ENCODE measurements at regions not wholly inside any gene's neighbourhood (a gene's known extent, or its start where the extent isn't known, plus 50 kb on each side); places are given as distances from the start of the nearest gene placed in this dataset.

DNA sequence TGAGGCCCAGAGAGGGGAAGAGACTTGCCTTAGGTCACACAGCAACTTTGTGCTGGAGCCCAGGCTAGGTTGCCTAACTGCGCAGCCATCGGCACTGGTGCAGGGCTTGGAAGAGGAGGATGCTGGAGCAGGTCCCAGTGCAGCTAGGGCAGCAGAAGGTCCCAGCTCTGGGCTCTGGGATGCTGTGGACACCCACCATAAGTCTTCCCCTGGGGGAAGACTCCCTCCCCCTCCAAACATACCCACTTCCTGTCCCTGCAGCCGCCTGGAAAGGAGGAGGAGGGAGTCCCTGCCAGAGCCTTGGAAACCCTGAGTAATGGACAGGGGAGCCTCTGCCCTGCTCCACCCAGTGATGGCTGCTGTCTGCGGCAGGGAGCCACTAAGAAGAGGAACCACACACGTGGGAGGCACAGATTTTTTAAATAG is 93.6 kb downstream of the NCR2 start:
- DNase-seq (ENCODE audit: low read depth in 2 of 2), result peak in 1 of 2 donors; percentile 12

GRCh38 chr6:41429506-41430504 is 94.4 kb downstream of the NCR2 start:
- no peak for DNase-seq (ENCODE audit: low read depth in 2 of 2)

DNA sequence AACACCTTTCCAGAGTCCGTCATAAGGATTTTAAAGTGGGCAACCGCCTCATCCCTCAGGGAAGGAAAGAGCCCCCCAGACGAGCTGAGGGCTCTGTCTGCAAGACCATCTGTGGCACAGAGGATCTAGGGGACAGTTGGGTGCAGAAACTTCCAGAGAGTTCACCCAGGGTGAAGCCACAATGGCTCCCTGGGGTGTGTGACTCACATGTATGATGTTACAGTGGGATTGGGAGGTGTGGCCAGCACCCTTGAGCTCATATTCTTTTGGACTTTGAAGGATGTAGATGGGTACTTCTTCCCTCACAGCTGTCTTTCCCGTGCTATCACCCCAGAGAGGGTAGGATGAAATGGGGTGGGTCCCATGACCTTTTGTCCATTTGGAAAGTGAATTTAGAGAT is 95.5 kb downstream of the NCR2 start:
- no peak for DNase-seq (ENCODE audit: low read depth in 2 of 2)

GRCh38 chr6:41432280-41432679 is 96.9 kb downstream of the NCR2 start:
- no peak for DNase-seq (ENCODE audit: low read depth in 2 of 2)

DNA sequence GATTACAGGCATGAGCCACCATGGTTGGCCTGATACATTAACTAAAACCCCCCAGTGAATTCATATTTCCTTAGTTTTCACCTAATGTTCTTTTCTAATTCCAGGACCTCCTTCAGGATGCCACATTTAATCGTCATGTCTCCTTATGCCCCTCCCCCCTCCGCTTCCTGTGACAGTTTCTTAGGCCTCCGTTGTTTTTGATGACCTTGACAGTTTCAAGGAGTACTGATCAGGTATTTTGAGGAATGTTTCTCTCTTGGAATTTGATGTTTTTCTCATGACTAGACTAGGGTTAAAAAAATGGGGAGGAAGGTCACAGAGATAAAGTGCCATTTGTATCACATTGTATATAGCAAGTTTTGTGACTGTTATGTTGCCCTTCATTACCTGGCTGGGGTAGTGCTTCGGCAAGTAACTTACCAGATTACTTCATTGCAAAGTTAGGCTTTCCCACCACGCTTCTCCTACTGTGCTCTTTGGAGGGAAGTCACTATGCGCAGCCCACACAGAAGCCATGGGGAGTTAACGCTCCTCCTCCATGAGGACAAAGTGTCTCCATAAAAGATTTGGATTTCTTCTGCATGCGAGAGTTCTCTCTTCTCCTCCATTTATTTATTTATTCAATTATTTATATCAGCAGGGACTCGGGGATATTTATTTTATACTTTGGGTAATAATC is 99.5 kb downstream of the NCR2 start:
- DNase-seq (ENCODE audit: low read depth in 2 of 2), result no peak

DNA sequence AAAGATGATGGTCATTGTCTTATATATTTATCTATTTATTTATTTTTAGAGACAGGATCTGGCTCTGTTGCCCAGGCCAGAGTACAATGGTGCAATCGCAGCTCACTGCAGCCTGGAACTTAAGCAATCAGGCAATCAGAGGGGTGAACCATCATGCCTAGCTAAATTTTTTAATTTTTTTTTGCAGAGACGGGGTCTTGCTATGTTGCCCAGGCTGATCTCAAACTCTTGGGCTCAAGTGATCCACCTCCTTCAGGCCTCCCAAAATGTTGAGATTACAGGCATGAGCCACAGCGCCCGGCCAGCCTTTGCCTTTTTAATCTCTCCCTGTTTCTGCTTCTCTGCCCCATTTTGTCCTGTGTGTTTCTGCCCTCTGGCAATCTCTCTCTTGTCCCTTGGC is 102.2 kb downstream of the NCR2 start:
- no peak for DNase-seq (ENCODE audit: low read depth in 2 of 2)

DNA sequence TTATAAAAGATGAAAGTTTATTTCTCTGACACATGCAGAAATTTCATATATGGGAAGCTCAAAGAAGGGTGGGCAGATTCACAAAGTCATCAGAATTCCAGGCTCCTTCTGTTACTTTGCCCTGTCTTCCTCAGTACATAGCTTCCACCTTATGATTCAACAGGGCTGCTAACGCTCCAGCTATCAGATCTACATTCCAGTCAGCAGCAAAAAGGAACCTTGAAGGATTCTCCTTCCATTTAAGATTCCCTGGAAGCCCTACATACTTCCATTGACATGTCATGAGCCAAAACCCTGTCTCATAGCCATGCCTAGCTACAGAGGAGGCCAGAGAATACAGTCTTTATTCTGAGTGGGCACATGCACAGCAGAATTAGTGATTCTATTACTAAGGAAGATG is 103.3 kb downstream of the NCR2 start:
- DNase-seq (ENCODE audit: low read depth in 2 of 2), result no peak

DNA sequence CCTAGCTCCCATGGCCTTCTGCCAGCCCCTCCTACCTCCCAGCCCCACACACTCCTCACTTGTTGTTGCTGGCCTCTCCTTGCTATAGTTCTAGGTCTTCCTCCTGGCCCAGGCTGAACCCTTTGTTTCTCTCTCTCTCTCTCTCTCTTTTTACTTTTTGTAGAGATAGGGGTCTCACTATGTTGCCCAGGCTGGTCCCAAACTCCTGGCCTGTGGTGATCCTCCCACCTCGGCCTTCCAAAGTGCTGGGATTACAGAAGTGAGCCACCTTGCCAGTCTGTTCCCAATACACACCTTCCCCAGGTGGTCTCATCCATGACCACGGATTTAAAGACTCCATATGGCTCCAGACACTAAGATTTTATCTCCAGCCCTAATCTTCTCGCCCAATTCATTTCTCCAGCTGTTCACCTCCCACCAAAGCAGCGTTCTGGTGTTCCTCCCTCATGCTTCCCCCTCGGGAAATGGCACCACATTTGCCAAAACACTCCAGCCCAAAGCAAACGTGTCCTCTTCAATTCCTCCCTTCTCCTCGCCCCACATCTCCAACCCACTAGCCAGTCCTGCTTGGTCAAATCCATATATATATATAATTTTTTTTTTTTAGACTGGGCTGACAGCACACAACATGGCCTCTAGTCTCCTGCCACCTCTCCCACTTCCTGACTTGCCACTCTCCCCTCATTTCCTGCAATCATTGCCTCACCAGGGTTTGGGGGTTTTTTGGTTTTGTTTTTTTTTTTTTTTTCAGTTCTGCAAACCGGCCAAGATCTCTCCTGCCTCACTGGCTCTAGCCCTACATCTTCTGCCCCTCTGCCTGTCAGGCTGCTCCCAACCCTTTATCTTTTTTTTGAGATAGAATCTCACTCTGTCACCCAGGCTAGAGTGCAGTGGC is 104.4 kb downstream of the NCR2 start:
- DNase-seq (ENCODE audit: low read depth in 2 of 2), result no peak

DNA sequence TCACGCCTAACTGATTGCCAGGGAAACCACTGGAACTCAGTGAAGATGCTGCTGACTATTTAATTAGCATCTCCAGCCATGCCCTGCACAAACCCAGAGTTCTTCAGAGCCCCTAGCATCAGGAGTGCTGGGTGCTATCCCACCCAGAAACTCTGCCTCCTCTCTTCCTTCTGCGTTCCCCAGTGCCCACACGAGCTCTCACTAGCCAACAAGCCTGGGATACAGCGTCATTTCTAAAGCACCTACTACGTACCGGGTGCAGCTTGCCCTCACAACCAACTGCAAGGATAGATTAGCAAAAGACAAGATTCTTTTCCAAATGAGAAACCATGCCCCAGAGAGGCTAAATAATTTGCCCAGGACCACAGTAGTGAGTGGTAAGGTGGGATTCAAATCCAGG is 105.2 kb upstream of the FOXP4 start:
- no peak for DNase-seq (ENCODE audit: low read depth in 2 of 2)

GRCh38 chr6:41441598-41442351 is 104.4 kb upstream of the FOXP4 start:
- no peak for DNase-seq (ENCODE audit: low read depth in 2 of 2)

DNA sequence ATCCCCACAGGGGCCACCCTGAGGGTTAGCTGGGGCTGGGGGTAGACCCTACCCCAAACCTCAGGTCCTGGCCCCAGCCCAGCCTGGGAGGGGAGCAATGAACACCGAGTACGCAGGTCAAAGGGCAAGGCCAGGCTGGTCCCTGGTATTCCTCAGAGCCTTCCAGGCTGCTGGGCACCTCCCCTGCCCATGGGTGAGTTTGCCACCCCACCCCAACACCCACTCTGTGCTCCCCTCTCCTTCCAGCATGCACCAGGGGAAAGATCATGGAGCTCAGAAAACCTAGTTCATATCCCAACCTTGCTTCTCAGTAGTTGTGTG is 103.9 kb upstream of the FOXP4 start:
- DNase-seq (ENCODE audit: low read depth in 2 of 2), result no peak

DNA sequence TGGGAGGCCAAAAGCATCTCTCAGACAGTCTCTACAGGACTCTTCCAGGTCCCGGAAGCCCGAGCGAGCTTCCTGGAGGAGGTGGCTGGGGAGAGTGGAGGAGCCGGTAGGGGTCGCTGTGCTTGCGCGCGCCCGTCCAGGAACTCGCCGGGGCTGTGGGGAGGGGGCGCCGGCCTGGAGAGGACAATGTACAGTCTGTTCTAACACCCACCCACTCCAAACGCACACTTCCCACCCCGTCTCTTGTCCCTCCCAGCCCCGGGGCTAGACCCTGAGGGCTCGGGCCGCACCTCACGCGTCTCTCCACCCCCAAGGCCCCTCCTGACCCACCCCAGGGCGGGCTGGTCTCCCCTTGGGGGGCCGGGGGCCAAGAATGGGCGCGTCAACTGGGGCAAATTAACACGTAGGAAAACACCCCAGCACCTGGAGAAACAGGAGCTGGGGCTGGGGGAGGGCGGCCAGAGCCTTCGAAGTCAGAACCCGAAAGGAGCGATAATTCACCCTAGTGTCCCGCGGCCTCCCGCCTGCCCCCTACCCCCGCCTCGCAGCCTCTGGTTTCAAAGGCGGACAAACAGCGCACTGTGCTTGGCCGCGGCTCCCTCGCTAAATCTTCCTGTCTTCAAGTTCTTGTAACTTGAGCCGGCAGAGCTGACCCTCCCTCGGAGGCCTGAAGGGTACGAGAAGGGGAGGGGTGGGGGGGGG is 103.2 kb upstream of the FOXP4 start:
- no peak for DNase-seq (ENCODE audit: low read depth in 2 of 2)

- no peak for DNase-seq (ENCODE audit: low read depth in 2 of 2)
Observed at GRCh38 chr6:41443616-41444525, 102.3 kb upstream of the FOXP4 start.

DNA sequence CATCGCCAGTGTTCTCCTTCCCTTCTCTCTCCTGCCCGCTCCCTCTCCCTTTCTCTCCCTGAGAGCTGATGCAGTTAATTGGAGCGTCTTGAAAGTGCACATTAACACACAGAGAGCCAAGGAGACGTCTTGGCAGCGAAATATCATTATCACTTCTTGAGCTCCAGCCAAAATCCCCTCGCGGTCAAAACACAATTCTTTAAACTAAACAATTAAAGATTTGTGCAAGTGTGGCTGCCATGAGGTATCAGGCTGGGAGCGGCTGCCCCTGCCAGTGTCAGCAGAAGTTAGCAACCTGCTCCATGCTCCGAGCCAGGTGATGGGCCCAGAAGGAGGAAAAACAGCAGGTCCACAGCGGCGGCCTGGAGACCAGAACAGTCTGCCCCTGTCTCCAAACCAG is 100.9 kb upstream of the FOXP4 start:
- no peak for DNase-seq (ENCODE audit: low read depth in 2 of 2)

DNA sequence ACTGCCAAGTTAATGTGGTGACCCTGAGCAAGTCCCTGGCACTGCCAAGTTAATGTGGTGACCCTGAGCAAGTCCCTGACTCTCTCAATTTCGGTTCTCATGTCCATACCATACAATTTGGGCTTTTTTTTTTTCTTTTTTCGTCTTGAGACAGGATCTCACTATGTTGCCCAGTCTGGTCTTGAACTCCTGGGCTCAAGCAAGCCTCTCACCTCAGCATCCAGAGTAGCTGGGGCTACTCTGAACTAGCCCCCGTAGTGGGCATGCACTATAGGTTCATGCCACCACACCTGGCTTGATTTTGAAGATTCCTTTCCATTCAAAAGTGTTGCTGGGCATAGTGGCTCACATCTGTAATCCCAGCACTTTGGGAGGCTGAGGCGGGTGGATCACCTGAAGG is 100.0 kb upstream of the FOXP4 start:
- DNase-seq (ENCODE audit: low read depth in 2 of 2), result no peak

GRCh38 chr6:41446907-41447545 is 99.2 kb upstream of the FOXP4 start:
- DNase-seq (ENCODE audit: low read depth in 2 of 2), result no peak

GRCh38 chr6:41448256-41448655 is 97.9 kb upstream of the FOXP4 start:
- DNase-seq (ENCODE audit: low read depth in 2 of 2), result no peak

- DNase-seq (ENCODE audit: low read depth in 2 of 2), result no peak
Observed at GRCh38 chr6:41449399-41450245, 96.6 kb upstream of the FOXP4 start.
